ENCODE measurements at regions not wholly inside any gene's neighbourhood (a gene's known extent, or its start where the extent isn't known, plus 50 kb on each side); places are given as distances from the start of the nearest gene placed in this dataset.

GRCh38 chr11:28490773-28491382, 382.7 kb downstream of the METTL15 start:
- intact Hi-C loops (cut with micrococcal nuclease; ENCODE audit: unreplicated experiment): no loop called here
- BruUV-seq (replicated peaks): no TSS peak
- TF ChIP-seq CTCF (IDR thresholded peaks at IDR 0.05; ENCODE audit: unreplicated experiment): no peak
- no peak overlapping the region for H3K27ac Mint-ChIP-seq (ENCODE audit: unreplicated experiment)
- H3K4me3 Mint-ChIP-seq (ENCODE audit: low read depth, unreplicated experiment): no peak overlapping the region
- H3K9me3 Mint-ChIP-seq (ENCODE audit: low read depth, unreplicated experiment): no peaks in the 10 kb centered on the region
- CTCF ChIA-PET: no interaction called here
- H3K27me3 Mint-ChIP-seq (ENCODE audit: unreplicated experiment): no peaks in the 10 kb centered on the region
- H3K4me1 Mint-ChIP-seq (ENCODE audit: low read depth, unreplicated experiment): no peaks in the 10 kb centered on the region
- H3K36me3 Mint-ChIP-seq (ENCODE audit: insufficient read depth, unreplicated experiment): no peaks in the 10 kb centered on the region
- no peak for DNase-seq

GRCh38 chr11:28488336-28488735, 380.1 kb downstream of the METTL15 start:
- BruUV-seq (replicated peaks): no TSS peak
- TF ChIP-seq CTCF (IDR thresholded peaks at IDR 0.05; ENCODE audit: unreplicated experiment): no peak

GRCh38 chr11:28483072-28483867, 375.1 kb downstream of the METTL15 start:
- BruUV-seq (replicated peaks): no TSS peak
- CTCF ChIA-PET: no interaction called here
- Mint-ChIP-seq H3K4me3 (ENCODE audit: low read depth, unreplicated experiment) (no peak overlapping the region), H3K27me3 (ENCODE audit: unreplicated experiment) (no peaks in the 10 kb centered on the region), H3K36me3 (ENCODE audit: insufficient read depth, unreplicated experiment) (no peaks in the 10 kb centered on the region), H3K4me1 (ENCODE audit: low read depth, unreplicated experiment) (no peaks in the 10 kb centered on the region), H3K9me3 (ENCODE audit: low read depth, unreplicated experiment) (peaks cover 2% of the 10 kb centered on the region), H3K27ac (ENCODE audit: unreplicated experiment) (no peak overlapping the region)
- no peak for TF ChIP-seq CTCF (IDR thresholded peaks at IDR 0.05; ENCODE audit: unreplicated experiment)
- intact Hi-C loops (cut with micrococcal nuclease; ENCODE audit: unreplicated experiment): no loop called here
- no peak for DNase-seq

More at GRCh38 chr11:28488336-28488735, 380.1 kb downstream of the METTL15 start:
- no peaks in the 10 kb centered on the region for H3K27me3 Mint-ChIP-seq (ENCODE audit: unreplicated experiment)
- no peaks in the 10 kb centered on the region for H3K4me1 Mint-ChIP-seq (ENCODE audit: low read depth, unreplicated experiment)
- DNase-seq: no peak
- H3K36me3 Mint-ChIP-seq (ENCODE audit: insufficient read depth, unreplicated experiment): no peaks in the 10 kb centered on the region
- no peak overlapping the region for H3K27ac Mint-ChIP-seq (ENCODE audit: unreplicated experiment)
- no peak overlapping the region for H3K4me3 Mint-ChIP-seq (ENCODE audit: low read depth, unreplicated experiment)
- no peaks in the 10 kb centered on the region for H3K9me3 Mint-ChIP-seq (ENCODE audit: low read depth, unreplicated experiment)
- intact Hi-C loops (cut with micrococcal nuclease; ENCODE audit: unreplicated experiment): no loop called here
- CTCF ChIA-PET: no interaction called here

GRCh38 chr11:28482666-28483065, 374.5 kb downstream of the METTL15 start:
- no peak for TF ChIP-seq CTCF (IDR thresholded peaks at IDR 0.05; ENCODE audit: unreplicated experiment)
- DNase-seq: no peak
- Mint-ChIP-seq H3K27ac (ENCODE audit: unreplicated experiment) (no peak overlapping the region), H3K9me3 (ENCODE audit: low read depth, unreplicated experiment) (peaks cover 2% of the 10 kb centered on the region), H3K4me1 (ENCODE audit: low read depth, unreplicated experiment) (no peaks in the 10 kb centered on the region), H3K36me3 (ENCODE audit: insufficient read depth, unreplicated experiment) (no peaks in the 10 kb centered on the region), H3K27me3 (ENCODE audit: unreplicated experiment) (no peaks in the 10 kb centered on the region), H3K4me3 (ENCODE audit: low read depth, unreplicated experiment) (no peak overlapping the region)
- CTCF ChIA-PET: no interaction called here
- no TSS peak for BruUV-seq (replicated peaks)
- intact Hi-C loops (cut with micrococcal nuclease; ENCODE audit: unreplicated experiment): no loop called here

All from Calu3 (cell line).